MCF 10A (cell line): ENCODE measurements at regions not wholly inside any gene's neighbourhood (a gene's known extent, or its start where the extent isn't known, plus 50 kb on each side); places are given as distances from the start of the nearest gene placed in this dataset.

Experiments
- BruUV-seq: library from RNA; stranded (reverse); fragments of 400-500 nt; replicated peaks from 2 replicates; lab custom pipeline; 2021; lab: Mats Ljungman, UMichigan
- CTCF ChIA-PET: fragments of 300-600 bp; sonication (Branson Sonifier 250); formaldehyde crosslinking; extraction: SDS; loops from one replicate; lab custom pipeline; 2021; ENCODE audit warnings: antibody characterized with exemption, inconsistent platforms; lab: Yijun Ruan, JAX
- POLR2A ChIA-PET: fragments of 300-600, 350-650 bp; sonication (Branson Sonifier 250); formaldehyde crosslinking; extraction: SDS; loops from one replicate; lab custom pipeline; 2020; ENCODE audit warnings: antibody characterized with exemption, inconsistent platforms; lab: Yijun Ruan, JAX
- DNase-seq: peaks from one replicate; pipeline ENCODE4 v3.0.0-alpha.2; 2018; ENCODE audit not compliant: unreplicated experiment
- H3K27ac Mint-ChIP-seq: one replicate; pipeline ENCODE4 v1.8.0; 2022; ENCODE audit warnings: mild to moderate bottlenecking, low read depth, mixed read lengths; ENCODE audit not compliant: unreplicated experiment
- H3K27me3 Mint-ChIP-seq: one replicate; pipeline ENCODE4 v1.8.0; 2022; ENCODE audit warnings: mixed read lengths; ENCODE audit not compliant: insufficient read depth, unreplicated experiment
- H3K36me3 Mint-ChIP-seq: one replicate; pipeline ENCODE4 v1.8.0; 2022; ENCODE audit warnings: mild to moderate bottlenecking, moderate library complexity, mixed read lengths; ENCODE audit not compliant: insufficient read depth, unreplicated experiment
- H3K4me1 Mint-ChIP-seq: one replicate; pipeline ENCODE4 v1.8.0; 2022; ENCODE audit warnings: mixed read lengths; ENCODE audit not compliant: insufficient read depth, unreplicated experiment
- H3K4me3 Mint-ChIP-seq: one replicate; pipeline ENCODE4 v1.8.0; 2022; ENCODE audit warnings: mild to moderate bottlenecking, moderate library complexity, mixed read lengths; ENCODE audit not compliant: unreplicated experiment
- H3K9me3 Mint-ChIP-seq: one replicate; pipeline ENCODE4 v1.8.0; 2022; ENCODE audit warnings: mixed read lengths; ENCODE audit not compliant: unreplicated experiment
- intact Hi-C: fragments of 100-400 bp; cut with micrococcal nuclease; formaldehyde crosslinking; loops from 2 replicates; pipeline ENCODE4 v1.14.1; 2022
- TF ChIP-seq, protein P1 (sequence below): fragments of 200-600 bp; IDR thresholded peaks from one replicate; pipeline ENCODE4 v1.8.0; 2022; ENCODE audit warnings: antibody characterized with exemption, mild to moderate bottlenecking; ENCODE audit not compliant: unreplicated experiment

DNA sequence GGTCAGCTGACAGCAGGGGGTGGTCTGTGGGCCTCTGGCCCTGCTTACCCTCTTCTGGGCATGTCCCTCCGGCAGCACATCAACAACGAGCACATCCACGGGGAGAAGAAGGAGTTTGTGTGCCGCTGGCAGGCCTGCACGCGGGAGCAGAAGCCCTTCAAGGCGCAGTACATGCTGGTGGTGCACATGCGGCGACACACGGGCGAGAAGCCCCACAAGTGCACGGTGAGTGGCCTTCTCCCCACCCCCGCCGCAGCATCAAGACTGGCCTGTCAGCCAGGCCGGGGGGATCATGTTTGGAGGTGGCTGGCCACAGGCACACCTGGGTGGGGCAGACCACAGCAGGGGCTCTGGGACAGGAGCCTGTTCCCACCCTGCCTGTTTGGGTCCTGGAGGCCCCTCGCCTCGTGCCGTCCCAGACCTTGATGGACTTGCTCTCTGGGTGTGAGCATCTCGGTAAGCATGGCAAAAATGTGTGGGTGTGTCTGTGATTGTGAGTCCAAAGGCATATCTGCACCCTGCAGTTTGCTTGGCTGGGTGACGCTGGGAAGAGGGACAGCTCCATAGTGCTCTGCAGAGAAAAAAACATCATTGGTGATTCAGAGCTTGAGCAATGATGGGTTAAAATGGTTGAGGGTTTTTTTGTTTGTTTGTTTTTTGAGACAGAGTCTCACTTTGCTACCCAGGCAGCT is 242.8 kb downstream of the GLI2 start:
- H3K27ac Mint-ChIP-seq = no peak overlapping the region
- TF ChIP-seq, protein P1, sequence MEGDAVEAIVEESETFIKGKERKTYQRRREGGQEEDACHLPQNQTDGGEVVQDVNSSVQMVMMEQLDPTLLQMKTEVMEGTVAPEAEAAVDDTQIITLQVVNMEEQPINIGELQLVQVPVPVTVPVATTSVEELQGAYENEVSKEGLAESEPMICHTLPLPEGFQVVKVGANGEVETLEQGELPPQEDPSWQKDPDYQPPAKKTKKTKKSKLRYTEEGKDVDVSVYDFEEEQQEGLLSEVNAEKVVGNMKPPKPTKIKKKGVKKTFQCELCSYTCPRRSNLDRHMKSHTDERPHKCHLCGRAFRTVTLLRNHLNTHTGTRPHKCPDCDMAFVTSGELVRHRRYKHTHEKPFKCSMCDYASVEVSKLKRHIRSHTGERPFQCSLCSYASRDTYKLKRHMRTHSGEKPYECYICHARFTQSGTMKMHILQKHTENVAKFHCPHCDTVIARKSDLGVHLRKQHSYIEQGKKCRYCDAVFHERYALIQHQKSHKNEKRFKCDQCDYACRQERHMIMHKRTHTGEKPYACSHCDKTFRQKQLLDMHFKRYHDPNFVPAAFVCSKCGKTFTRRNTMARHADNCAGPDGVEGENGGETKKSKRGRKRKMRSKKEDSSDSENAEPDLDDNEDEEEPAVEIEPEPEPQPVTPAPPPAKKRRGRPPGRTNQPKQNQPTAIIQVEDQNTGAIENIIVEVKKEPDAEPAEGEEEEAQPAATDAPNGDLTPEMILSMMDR = no peak
- ChIA-PET POLR2A (interaction anchor here (0.7 kb wide), 1 partner anchor 20 kb away, joined by 3 read pairs; no protein-coding TSS in a partner anchor), CTCF (interaction anchor here (0.9 kb wide), 1 partner anchor 17 kb away, joined by 3 read pairs; no protein-coding TSS in a partner anchor)
- H3K4me1 Mint-ChIP-seq = peaks cover 8% of the 10 kb centered on the region
- H3K27me3 Mint-ChIP-seq = peaks cover 11% of the 10 kb centered on the region
- DNase-seq = peak; percentile 41
- no peaks in the 10 kb centered on the region for H3K36me3 Mint-ChIP-seq
- intact Hi-C loops = no loop called here
- H3K4me3 Mint-ChIP-seq = no peak overlapping the region
- no TSS peak for BruUV-seq
- H3K9me3 Mint-ChIP-seq = no peaks in the 10 kb centered on the region

DNA sequence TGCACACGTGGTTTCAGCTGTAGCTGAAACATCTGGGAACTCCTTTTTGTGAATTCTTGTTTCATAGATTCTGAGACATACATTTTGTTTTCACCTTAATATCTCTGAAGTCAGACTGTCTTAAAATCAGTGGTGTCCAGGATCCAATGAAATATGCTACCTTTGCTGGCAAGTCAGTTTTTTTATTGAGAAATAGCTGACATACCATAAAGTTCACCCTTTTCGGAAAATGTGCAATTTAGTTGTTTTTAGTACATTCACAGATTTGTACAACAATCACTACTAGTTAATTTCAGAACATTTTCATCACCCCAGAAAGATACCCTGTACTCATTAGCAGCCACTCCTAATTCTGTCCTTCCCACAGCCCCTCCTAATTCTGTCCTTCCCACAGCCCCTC is 243.7 kb downstream of the GLI2 start:
- Mint-ChIP-seq H3K27me3 (peaks cover 11% of the 10 kb centered on the region), H3K9me3 (no peaks in the 10 kb centered on the region), H3K27ac (no peak overlapping the region), H3K36me3 (no peaks in the 10 kb centered on the region), H3K4me3 (no peak overlapping the region), H3K4me1 (peaks cover 8% of the 10 kb centered on the region)
- intact Hi-C loops = no loop called here
- TF ChIP-seq, protein P1 = no peak
- CTCF ChIA-PET = interaction anchor here (0.9 kb wide), 1 partner anchor 16 kb away, joined by 3 read pairs; no protein-coding TSS in a partner anchor
- no peak for DNase-seq
- BruUV-seq = no TSS peak
- POLR2A ChIA-PET = no interaction called here

DNA sequence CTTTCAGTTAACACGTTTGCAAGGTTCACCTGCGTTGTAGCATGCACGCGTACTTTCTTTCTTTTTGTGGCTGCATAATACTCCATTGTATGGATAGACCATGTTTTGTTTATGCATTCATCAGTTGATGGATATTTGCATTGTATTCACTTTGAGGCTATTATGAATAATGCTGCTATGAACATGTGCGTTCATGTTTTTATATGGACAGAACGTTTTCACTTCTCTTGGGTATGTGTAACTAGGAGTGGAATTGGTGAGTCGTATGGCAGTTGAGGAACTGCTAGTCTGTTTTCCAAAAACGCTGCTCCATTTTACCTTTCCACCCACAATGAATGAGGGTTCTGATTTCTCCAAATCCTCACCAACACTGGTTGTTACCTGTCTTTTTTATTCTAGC is 244.3 kb downstream of the GLI2 start:
- DNase-seq = no peak
- ChIA-PET POLR2A (no interaction called here), CTCF (no interaction called here)
- H3K27ac Mint-ChIP-seq = no peak overlapping the region
- BruUV-seq = no TSS peak
- peaks cover 11% of the 10 kb centered on the region for H3K27me3 Mint-ChIP-seq
- peaks cover 8% of the 10 kb centered on the region for H3K4me1 Mint-ChIP-seq
- TF ChIP-seq, protein P1 = no peak
- H3K36me3 Mint-ChIP-seq = no peaks in the 10 kb centered on the region
- no peaks in the 10 kb centered on the region for H3K9me3 Mint-ChIP-seq
- H3K4me3 Mint-ChIP-seq = no peak overlapping the region
- intact Hi-C loops = no loop called here

DNA sequence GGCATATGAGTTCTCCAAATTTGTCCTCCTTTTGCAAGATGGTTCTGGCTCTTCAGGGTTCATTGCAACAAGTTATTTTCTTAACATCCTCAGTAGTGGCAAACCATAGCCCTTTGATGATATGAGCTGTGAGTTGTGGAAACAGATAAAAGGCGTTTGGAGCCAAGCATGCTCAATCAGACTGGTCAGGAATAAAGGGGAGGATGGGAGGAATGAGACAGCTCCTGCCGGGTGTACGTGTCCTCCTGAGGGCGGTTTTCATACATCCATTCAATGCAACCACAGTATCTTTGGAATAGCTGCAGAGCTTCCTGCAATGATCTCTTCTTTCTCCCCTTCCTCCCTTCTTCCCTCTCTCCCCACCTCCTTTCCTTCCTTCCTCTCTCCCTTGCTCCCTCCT is 245.8 kb downstream of the GLI2 start:
- Mint-ChIP-seq H3K36me3 (no peaks in the 10 kb centered on the region), H3K4me3 (no peak overlapping the region), H3K27me3 (peaks cover 11% of the 10 kb centered on the region), H3K9me3 (no peaks in the 10 kb centered on the region), H3K4me1 (peaks cover 8% of the 10 kb centered on the region), H3K27ac (no peak overlapping the region)
- CTCF ChIA-PET = no interaction called here
- intact Hi-C loops = no loop called here
- no peak for DNase-seq
- BruUV-seq = no TSS peak
- POLR2A ChIA-PET = no interaction called here
- TF ChIP-seq, protein P1 = no peak
